ENCODE measurements at regions not wholly inside any gene's neighbourhood (a gene's known extent, or its start where the extent isn't known, plus 50 kb on each side); places are given as distances from the start of the nearest gene placed in this dataset.
"Not testable (repeated sequence)": the region's sequence is repeated elsewhere in the genome, so short reads cannot be mapped to it uniquely, and the experiment has no call there.

DNA sequence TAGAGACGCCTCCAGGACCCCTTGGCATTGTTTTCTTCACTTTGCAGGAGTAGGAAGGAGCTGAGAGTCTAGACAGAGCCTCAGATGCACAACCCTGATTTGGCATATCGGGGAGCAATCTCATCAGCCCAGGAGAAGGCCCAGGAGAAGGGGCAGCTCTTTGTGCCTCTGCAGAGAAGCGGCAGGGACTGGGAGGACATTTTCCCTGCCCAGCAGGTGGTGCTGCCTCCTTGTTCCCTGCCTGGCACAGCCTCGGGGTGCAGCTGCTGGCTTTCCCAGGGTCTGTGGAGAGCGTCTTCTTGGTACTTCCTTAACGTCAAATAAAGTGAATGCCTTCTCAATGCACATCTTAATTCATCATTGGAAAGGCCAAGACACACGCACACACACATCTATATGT is 419.5 kb downstream of the TMEM121 start:
- no peak for DNase-seq (ENCODE audit: low spot score)
- TF ChIP-seq, protein P1, sequence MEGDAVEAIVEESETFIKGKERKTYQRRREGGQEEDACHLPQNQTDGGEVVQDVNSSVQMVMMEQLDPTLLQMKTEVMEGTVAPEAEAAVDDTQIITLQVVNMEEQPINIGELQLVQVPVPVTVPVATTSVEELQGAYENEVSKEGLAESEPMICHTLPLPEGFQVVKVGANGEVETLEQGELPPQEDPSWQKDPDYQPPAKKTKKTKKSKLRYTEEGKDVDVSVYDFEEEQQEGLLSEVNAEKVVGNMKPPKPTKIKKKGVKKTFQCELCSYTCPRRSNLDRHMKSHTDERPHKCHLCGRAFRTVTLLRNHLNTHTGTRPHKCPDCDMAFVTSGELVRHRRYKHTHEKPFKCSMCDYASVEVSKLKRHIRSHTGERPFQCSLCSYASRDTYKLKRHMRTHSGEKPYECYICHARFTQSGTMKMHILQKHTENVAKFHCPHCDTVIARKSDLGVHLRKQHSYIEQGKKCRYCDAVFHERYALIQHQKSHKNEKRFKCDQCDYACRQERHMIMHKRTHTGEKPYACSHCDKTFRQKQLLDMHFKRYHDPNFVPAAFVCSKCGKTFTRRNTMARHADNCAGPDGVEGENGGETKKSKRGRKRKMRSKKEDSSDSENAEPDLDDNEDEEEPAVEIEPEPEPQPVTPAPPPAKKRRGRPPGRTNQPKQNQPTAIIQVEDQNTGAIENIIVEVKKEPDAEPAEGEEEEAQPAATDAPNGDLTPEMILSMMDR (IDR thresholded peaks at IDR 0.05; ENCODE audit: extremely low read depth, missing control alignments): no peak

DNA sequence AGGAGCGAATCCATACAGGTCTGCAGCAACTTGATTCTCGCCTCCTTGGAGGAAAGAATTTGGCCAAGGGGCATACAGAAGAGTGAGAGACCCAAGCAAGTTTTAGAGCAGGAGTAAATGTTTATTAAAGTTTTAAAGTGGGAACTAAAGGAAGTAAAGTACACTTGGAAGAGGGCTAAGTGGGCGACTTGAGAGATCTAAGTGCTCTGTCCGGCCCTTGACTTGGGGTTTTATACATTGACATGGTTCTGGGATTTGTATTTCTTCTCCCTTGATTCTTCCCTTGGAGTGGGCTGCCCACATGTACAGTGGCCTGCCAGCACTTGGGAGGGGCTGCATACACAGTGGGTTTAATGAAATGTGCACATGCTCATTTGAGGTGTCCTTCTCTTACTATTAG is 421.2 kb downstream of the TMEM121 start:
- no peak for DNase-seq (ENCODE audit: low spot score)
- TF ChIP-seq, protein P1 (IDR thresholded peaks at IDR 0.05; ENCODE audit: extremely low read depth, missing control alignments): no peak

DNA sequence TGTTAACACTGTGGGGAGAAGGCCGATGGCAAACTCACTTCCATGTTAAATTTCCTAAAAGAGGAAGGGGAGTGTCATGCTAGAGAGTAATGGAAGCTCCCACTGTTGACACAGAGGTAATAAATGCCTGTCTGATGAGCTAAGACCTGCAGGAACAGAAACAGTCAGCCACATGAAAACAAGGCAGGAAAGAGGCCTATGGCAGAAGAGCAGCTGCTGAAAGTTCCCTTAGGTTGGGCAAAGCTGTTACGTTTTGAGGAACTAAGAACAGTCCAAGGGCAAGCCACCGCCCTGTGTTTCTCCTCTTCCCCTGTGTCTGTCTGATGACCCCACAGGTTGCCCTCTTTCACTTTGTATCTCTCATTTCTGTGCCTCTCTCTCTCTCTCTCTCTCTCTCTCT is 422.6 kb downstream of the TMEM121 start:
- not testable (repeated sequence) for DNase-seq (ENCODE audit: low spot score)

DNA sequence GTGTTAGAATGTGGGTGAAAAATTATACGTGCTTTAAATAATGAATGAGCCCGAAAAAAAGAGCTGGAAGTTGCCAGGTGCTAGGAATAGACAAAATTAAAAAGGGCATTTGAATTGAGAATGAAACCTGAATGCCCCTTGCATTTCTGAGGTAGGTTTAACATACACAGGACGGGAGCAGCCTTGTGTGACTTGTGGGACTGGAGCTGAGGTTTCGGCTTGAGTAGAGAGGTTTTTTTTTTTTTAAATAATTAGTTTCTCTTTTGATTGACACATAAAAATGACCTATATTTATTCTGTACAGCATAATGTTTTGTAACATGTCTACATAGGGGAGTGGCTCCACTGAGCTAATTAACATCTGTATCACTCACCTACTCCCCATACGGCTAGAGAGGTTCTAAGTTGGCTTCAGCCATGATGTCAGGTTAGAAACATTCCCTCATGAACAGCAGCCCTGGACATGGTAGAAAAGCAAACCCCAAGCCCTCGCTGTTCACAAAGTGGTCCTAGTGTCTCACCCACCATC is 424.0 kb downstream of the TMEM121 start:
- not testable (repeated sequence) for DNase-seq (ENCODE audit: low spot score)

DNA sequence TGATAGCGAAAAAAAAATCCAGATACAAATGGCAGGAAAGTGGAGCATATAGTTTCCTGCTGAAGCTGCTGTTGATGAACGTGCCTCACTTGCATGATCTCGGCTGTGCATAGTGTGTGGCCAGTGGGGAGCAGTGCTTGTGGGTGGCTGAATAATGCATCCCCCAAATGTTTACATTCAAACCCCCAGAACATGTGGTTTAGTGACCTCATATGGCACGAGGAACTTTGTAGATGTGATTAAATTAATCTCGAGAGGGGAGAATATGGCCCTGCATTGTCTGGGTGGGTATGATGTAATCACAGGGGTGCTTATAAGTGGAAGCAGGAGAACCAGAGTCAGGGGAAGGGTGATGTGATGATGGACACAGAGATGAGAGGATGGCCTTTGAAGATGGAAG is 425.0 kb downstream of the TMEM121 start:
- TF ChIP-seq, protein P1 (IDR thresholded peaks at IDR 0.05; ENCODE audit: extremely low read depth, missing control alignments): no peak
- no peak for DNase-seq (ENCODE audit: low spot score)

DNA sequence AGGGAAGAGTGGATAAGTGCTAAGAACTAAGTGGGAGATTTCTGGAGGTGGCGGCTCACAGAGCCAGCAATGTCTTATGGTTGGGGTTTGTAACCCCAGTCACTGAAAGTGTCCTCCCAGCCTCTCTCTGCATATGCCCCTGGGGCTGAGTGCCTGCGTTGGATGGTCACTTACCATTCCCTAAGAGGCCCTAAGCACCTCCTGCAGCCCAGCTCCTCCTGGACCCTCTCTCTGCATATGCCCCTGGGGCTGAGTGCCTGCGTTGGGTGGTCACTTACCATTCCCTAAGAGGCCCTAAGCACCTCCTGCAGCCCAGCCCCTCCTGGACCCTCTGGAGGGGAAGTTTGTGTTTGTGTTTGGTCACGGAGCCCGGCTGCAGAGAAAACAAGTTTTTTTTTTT is 425.8 kb downstream of the TMEM121 start:
- TF ChIP-seq, protein P1 (IDR thresholded peaks at IDR 0.05; ENCODE audit: extremely low read depth, missing control alignments): no peak
- DNase-seq (ENCODE audit: low spot score): no peak

DNA sequence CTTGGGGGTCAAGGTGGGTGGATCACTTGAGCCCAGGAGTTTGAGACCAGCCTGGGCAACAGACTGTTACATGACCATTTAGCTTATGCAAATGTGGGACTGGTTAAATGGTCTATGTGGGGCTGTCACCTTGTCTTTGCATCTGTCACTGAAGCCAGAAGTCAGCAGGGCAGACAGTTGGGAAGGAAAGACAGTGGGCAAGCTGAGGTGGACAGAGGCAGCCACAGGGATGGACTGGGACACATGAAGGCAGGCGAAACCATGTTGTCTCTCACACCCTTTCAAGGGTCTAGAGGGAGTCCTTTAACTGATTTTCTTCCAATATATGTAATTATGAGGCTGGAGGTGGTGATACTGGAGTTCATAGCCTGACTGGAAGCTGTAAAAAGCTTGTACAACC is 426.4 kb downstream of the TMEM121 start:
- DNase-seq (ENCODE audit: low spot score): no peak
- TF ChIP-seq, protein P1 (IDR thresholded peaks at IDR 0.05; ENCODE audit: extremely low read depth, missing control alignments): no peak

DNA sequence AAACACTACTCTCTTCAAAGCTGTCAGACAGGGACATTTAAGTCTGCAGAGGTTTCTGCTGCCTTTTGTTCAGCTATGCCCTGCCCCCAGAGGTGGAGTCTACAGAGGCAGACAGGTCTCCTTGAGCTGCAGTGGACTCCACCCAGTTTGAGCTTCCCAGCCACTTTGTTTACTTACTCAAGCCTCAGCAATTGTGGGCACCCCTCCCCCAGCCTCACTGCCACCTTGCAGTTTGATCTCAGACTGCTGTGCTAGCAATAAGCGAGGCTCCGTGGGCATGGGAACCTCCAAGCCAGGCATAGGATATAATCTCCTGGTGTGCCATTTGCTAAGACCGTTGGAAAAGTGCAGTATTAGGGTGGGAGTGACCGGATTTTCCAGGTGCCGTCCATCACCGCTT is 435.2 kb downstream of the TMEM121 start:
- DNase-seq (ENCODE audit: low spot score): not testable (repeated sequence)

DNA sequence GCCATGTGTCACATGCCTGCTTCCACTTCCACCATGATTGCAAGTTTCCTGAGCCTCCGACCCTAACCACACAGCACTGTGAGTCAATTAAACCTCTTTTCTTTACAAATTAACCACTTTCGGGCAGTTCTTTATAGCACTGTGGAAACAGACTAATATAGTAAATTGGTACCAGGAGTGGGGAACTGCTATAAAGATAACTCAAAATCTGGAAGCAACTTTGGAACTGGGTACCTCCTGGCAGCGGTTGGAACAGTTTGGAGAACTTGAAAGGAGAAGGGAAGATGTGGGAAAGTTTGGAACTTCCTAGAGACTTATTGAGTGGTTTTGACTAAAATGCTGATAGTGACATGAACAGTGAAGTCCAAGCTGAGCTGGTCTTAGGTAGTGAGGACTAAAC is 436.1 kb downstream of the TMEM121 start:
- no peak for DNase-seq (ENCODE audit: low spot score)
- TF ChIP-seq, protein P1 (IDR thresholded peaks at IDR 0.05; ENCODE audit: extremely low read depth, missing control alignments): no peak

Data from GM20000 (cell line).